NCI-H460 (cell line): ENCODE measurements at regions not wholly inside any gene's neighbourhood (a gene's known extent, or its start where the extent isn't known, plus 50 kb on each side); places are given as distances from the start of the nearest gene placed in this dataset.

Source experiments
- DNase-seq: peaks from one replicate; pipeline ENCODE4 v3.0.0-alpha.2; 2016; ENCODE audit warnings: low read depth; ENCODE audit errors: extremely low read depth

- no peak for DNase-seq
Measured at GRCh38 chr3:35849496-35849895, 210.2 kb downstream of the ARPP21 start.

GRCh38 chr3:35849963-35850362 is 210.6 kb downstream of the ARPP21 start:
- no peak for DNase-seq

GRCh38 chr3:35857004-35857403 is 217.7 kb downstream of the ARPP21 start:
- no peak for DNase-seq

GRCh38 chr3:35862057-35862456 is 222.7 kb downstream of the ARPP21 start:
- DNase-seq: no peak

GRCh38 chr3:35864871-35865270 is 225.5 kb downstream of the ARPP21 start:
- no peak for DNase-seq

GRCh38 chr3:35867791-35868190 is 228.5 kb downstream of the ARPP21 start:
- no peak for DNase-seq

GRCh38 chr3:35871009-35871408 is 231.7 kb downstream of the ARPP21 start:
- no peak for DNase-seq

GRCh38 chr3:35883929-35884328 is 244.6 kb downstream of the ARPP21 start:
- no peak for DNase-seq

- no peak for DNase-seq
Measured at GRCh38 chr3:35894735-35895134, 255.4 kb downstream of the ARPP21 start.

GRCh38 chr3:35899245-35899644 is 259.9 kb downstream of the ARPP21 start:
- DNase-seq: no peak

- no peak for DNase-seq
Measured at GRCh38 chr3:35900079-35900478, 260.8 kb downstream of the ARPP21 start.

GRCh38 chr3:35908366-35909232 is 269.3 kb downstream of the ARPP21 start:
- peak; percentile 55 for DNase-seq

- no peak for DNase-seq
Measured at GRCh38 chr3:35919160-35919559, 279.8 kb downstream of the ARPP21 start.

- DNase-seq: no peak
Measured at GRCh38 chr3:35921718-35922117, 282.4 kb downstream of the ARPP21 start.

GRCh38 chr3:35924070-35924469 is 284.7 kb downstream of the ARPP21 start:
- peak; percentile 26 for DNase-seq

- no peak for DNase-seq
Measured at GRCh38 chr3:35927441-35927840, 288.1 kb downstream of the ARPP21 start.

GRCh38 chr3:35929158-35929557 is 289.8 kb downstream of the ARPP21 start:
- DNase-seq: no peak

- no peak for DNase-seq
Measured at GRCh38 chr3:35931867-35932266, 292.5 kb downstream of the ARPP21 start.

- DNase-seq: peak; percentile 54
Measured at GRCh38 chr3:35932995-35933394, 293.7 kb downstream of the ARPP21 start.

- DNase-seq: no peak
Measured at GRCh38 chr3:35936571-35936970, 297.2 kb downstream of the ARPP21 start.

GRCh38 chr3:35944926-35945710 is 305.8 kb downstream of the ARPP21 start:
- DNase-seq: no peak
